ENCODE measurements at regions not wholly inside any gene's neighbourhood (a gene's known extent, or its start where the extent isn't known, plus 50 kb on each side); places are given as distances from the start of the nearest gene placed in this dataset.

GRCh38 chr2:8370258-8370802 is 311.5 kb upstream of the ID2 start:
- H3K9me3 ChIP-seq (ENCODE audit: control insufficient read depth, low read depth, low read length), result peaks cover 5% of the 10 kb centered on the region
- WGBS (ENCODE audit: extremely low coverage, insufficient read length, low lambda C conversion rate), result no CpG with 5 or more reads among the region's 2 CpGs
- Mint-ChIP-seq H3K4me3 (no peak overlapping the region), H3K27me3 (ENCODE audit: low read depth) (no peaks in the 10 kb centered on the region; the same call in 1 of the 2 replicates), H3K9me3 (peaks cover 14 to 21% of the 10 kb centered on the region in 2 experiments), H3K27ac (no peak overlapping the region), H3K36me3 (ENCODE audit: insufficient read depth in 1 of 3, low read depth in 3 of 3) (peaks cover 5 to 23% (median 5%) of the 10 kb centered on the region in 3 experiments; a peak in 5 of 7 replicates), H3K4me1 (no peaks in the 10 kb centered on the region)
- H3K9ac ChIP-seq (ENCODE audit: extremely low read depth, insufficient read length, low read length), result no peak overlapping the region
- H3K4ac ChIP-seq (ENCODE audit: low read depth, low read length), result no peak overlapping the region
- no peaks in the 10 kb centered on the region for H3K27me3 ChIP-seq (ENCODE audit: insufficient read depth, low read length)
- no peak overlapping the region for H3K14ac ChIP-seq (ENCODE audit: insufficient read depth, low read length)
- no peak overlapping the region for H2AFZ ChIP-seq (ENCODE audit: low read length)
- no peak for DNase-seq
- no peak overlapping the region for H3K56ac ChIP-seq (ENCODE audit: insufficient read length, low read depth, low read length)
- no peak for TF ChIP-seq CTCF (conservative IDR thresholded peaks at IDR 0.05)
- H2BK15ac ChIP-seq (ENCODE audit: low read depth, low read length), result no peak overlapping the region
- H2AK5ac ChIP-seq (ENCODE audit: insufficient read length, low read length), result no peak overlapping the region
- H4K20me1 ChIP-seq (ENCODE audit: control insufficient read depth, insufficient read depth, insufficient read length), result no peaks in the 10 kb centered on the region
- H3K79me2 ChIP-seq (ENCODE audit: insufficient read depth, low read length), result no peaks in the 10 kb centered on the region
- H3K18ac ChIP-seq (ENCODE audit: insufficient read length, low read depth, low read length), result no peak overlapping the region
- H2BK120ac ChIP-seq (ENCODE audit: low read depth, low read length, poor library complexity, severe bottlenecking), result no peak overlapping the region
- H3K4me2 ChIP-seq (ENCODE audit: insufficient read depth, insufficient read length, low read length), result no peak overlapping the region
- H3K23me2 ChIP-seq (ENCODE audit: insufficient read length, low read depth, low read length, poor library complexity, severe bottlenecking), result no peaks in the 10 kb centered on the region
- H3K27ac ChIP-seq (ENCODE audit: insufficient read length, low read depth, low read length), result no peak overlapping the region
- H4K91ac ChIP-seq (ENCODE audit: insufficient read length, low read depth, low read length), result no peak overlapping the region
- H3K4me1 ChIP-seq (ENCODE audit: insufficient read depth, low read length), result no peaks in the 10 kb centered on the region
- no peak overlapping the region for H4K8ac ChIP-seq (replicated peaks; ENCODE audit: insufficient read length, low read depth, low read length)
- no peak overlapping the region for H3K23ac ChIP-seq (ENCODE audit: insufficient read length, low read depth, low read length)
- H2BK12ac ChIP-seq (ENCODE audit: insufficient read length, low read depth, low read length), result no peak overlapping the region
- no peak overlapping the region for H4K5ac ChIP-seq (ENCODE audit: insufficient read length, low read depth, low read length)
- H3T11ph ChIP-seq (ENCODE audit: low read length), result no peak overlapping the region
- H2BK20ac ChIP-seq (ENCODE audit: low read depth, low read length, poor library complexity, severe bottlenecking), result no peak overlapping the region
- H3K79me1 ChIP-seq (ENCODE audit: insufficient read depth, low read depth, low read length, poor library complexity, severe bottlenecking), result no peaks in the 10 kb centered on the region
- no peak overlapping the region for H2BK5ac ChIP-seq (ENCODE audit: insufficient read length, low read length)

Measured in H9 (cell line).